ENCODE measurements at regions not wholly inside any gene's neighbourhood (a gene's known extent, or its start where the extent isn't known, plus 50 kb on each side); places are given as distances from the start of the nearest gene placed in this dataset.

DNA sequence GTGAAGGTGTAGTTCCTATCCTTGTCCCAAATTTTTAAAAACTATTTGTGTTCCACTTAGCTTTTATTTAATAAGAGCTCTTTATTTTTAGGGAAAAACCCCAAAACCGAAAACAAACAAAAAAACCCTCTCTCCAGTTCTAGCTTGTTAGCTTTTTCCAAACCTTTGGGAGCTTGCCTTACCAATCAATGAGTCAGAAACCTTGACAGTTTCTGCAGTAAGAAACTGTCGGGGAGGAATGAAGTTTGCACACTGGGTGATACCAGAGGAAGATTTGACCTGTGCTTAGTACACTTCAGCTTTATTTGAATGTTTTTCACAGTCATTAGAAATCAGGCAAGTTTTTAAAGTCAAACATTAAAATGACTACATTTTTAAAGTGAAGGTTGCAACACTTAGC is 105.0 kb downstream of the FAT3 start:
- TF ChIP-seq POLR2A (IDR thresholded peaks at IDR 0.05; ENCODE audit: low read length) (no peak), GATA1 (IDR thresholded peaks at IDR 0.05; ENCODE audit: low read depth, low read length) (no peak)
